ENCODE measurements at regions not wholly inside any gene's neighbourhood (a gene's known extent, or its start where the extent isn't known, plus 50 kb on each side); places are given as distances from the start of the nearest gene placed in this dataset.
"Not testable (repeated sequence)": the region's sequence is repeated elsewhere in the genome, so short reads cannot be mapped to it uniquely, and the experiment has no call there.

- no peak for DNase-seq (ENCODE audit: low spot score)
These were observed 131.9 kb upstream of the SPATS2L start for GRCh38 chr2:200174433-200175216.

GRCh38 chr2:200177971-200178911 lies 128.3 kb upstream of the SPATS2L start:
- DNase-seq (ENCODE audit: low spot score): peak; percentile 27

- no peak for DNase-seq (ENCODE audit: low spot score)
These were observed 127.3 kb upstream of the SPATS2L start for GRCh38 chr2:200179151-200179550.

GRCh38 chr2:200180943-200181342 lies 125.5 kb upstream of the SPATS2L start:
- no peak for DNase-seq (ENCODE audit: low spot score)

GRCh38 chr2:200181755-200182154 lies 124.7 kb upstream of the SPATS2L start:
- no peak for DNase-seq (ENCODE audit: low spot score)

- DNase-seq (ENCODE audit: low spot score): no peak
These were observed 121.5 kb upstream of the SPATS2L start for GRCh38 chr2:200184748-200185627.

GRCh38 chr2:200185628-200186000 lies 120.9 kb upstream of the SPATS2L start:
- no peak for DNase-seq (ENCODE audit: low spot score)

GRCh38 chr2:200186002-200186401 lies 120.5 kb upstream of the SPATS2L start:
- DNase-seq (ENCODE audit: low spot score): no peak

GRCh38 chr2:200188876-200189275 lies 117.6 kb upstream of the SPATS2L start:
- no peak for DNase-seq (ENCODE audit: low spot score)

GRCh38 chr2:200189964-200190363 lies 116.5 kb upstream of the SPATS2L start:
- DNase-seq (ENCODE audit: low spot score): no peak

GRCh38 chr2:200193331-200193730 lies 113.2 kb upstream of the SPATS2L start:
- DNase-seq (ENCODE audit: low spot score): no peak

GRCh38 chr2:200193791-200194190 lies 112.7 kb upstream of the SPATS2L start:
- no peak for DNase-seq (ENCODE audit: low spot score)

- DNase-seq (ENCODE audit: low spot score): no peak
These were observed 111.7 kb upstream of the SPATS2L start for GRCh38 chr2:200194746-200195145.

GRCh38 chr2:200199005-200199404 lies 107.5 kb upstream of the SPATS2L start:
- no peak for DNase-seq (ENCODE audit: low spot score)

- DNase-seq (ENCODE audit: low spot score): no peak
These were observed 106.8 kb upstream of the SPATS2L start for GRCh38 chr2:200199576-200200263.

- DNase-seq (ENCODE audit: low spot score): not testable (repeated sequence)
These were observed 104.7 kb upstream of the SPATS2L start for GRCh38 chr2:200201839-200202238.

GRCh38 chr2:200203381-200203827 lies 103.1 kb upstream of the SPATS2L start:
- DNase-seq (ENCODE audit: low spot score): no peak

GRCh38 chr2:200208041-200208440 lies 98.5 kb upstream of the SPATS2L start:
- no peak for DNase-seq (ENCODE audit: low spot score)

GRCh38 chr2:200209030-200209429 lies 97.5 kb upstream of the SPATS2L start:
- DNase-seq (ENCODE audit: low spot score): no peak

GRCh38 chr2:200211643-200212042 lies 94.8 kb upstream of the SPATS2L start:
- DNase-seq (ENCODE audit: low spot score): no peak

- DNase-seq (ENCODE audit: low spot score): no peak
These were observed 93.5 kb upstream of the SPATS2L start for GRCh38 chr2:200212862-200213425.

Measured in Ammon's horn (tissue), 1 donor.